BJ (cell line): ENCODE measurements at regions not wholly inside any gene's neighbourhood (a gene's known extent, or its start where the extent isn't known, plus 50 kb on each side); places are given as distances from the start of the nearest gene placed in this dataset.

Experiments
- CTCF ChIA-PET: fragments of 350-600 bp; formaldehyde crosslinking; extraction: SDS; loops from one replicate; lab custom pipeline; 2021; ENCODE audit warnings: antibody characterized with exemption, inconsistent platforms; lab: Yijun Ruan, JAX
- POLR2A ChIA-PET: fragments of 300-600 bp; sonication (Branson Sonifier 250); formaldehyde crosslinking; extraction: SDS; loops from one replicate; lab custom pipeline; 2021; ENCODE audit warnings: antibody characterized with exemption; lab: Charles Lee
- DNase-seq: peaks from one replicate; pipeline ENCODE4 v3.0.0-alpha.2; 2011; ENCODE audit warnings: low read depth
- H3K27me3 ChIP-seq: 2 replicates; pipeline ENCODE4 v1.6.0; 2011; ENCODE audit warnings: low read length; ENCODE audit not compliant: control insufficient read depth, insufficient read depth
- H3K36me3 ChIP-seq: 2 replicates; pipeline ENCODE4 v1.5.1; 2011; ENCODE audit warnings: low read length; ENCODE audit not compliant: control insufficient read depth, insufficient read depth
- H3K4me3 ChIP-seq: 2 replicates; pipeline ENCODE4 v1.5.1; 2011; ENCODE audit warnings: low read depth, mild to moderate bottlenecking, control low read depth, low read length
- TF ChIP-seq, protein P1 (sequence below): IDR thresholded peaks from 2 replicates; pipeline ENCODE4 v1.5.1; 2011; ENCODE audit warnings: low read depth, mild to moderate bottlenecking, control low read depth, inconsistent platforms, low read length, moderate library complexity; ENCODE audit not compliant: insufficient read depth

DNA sequence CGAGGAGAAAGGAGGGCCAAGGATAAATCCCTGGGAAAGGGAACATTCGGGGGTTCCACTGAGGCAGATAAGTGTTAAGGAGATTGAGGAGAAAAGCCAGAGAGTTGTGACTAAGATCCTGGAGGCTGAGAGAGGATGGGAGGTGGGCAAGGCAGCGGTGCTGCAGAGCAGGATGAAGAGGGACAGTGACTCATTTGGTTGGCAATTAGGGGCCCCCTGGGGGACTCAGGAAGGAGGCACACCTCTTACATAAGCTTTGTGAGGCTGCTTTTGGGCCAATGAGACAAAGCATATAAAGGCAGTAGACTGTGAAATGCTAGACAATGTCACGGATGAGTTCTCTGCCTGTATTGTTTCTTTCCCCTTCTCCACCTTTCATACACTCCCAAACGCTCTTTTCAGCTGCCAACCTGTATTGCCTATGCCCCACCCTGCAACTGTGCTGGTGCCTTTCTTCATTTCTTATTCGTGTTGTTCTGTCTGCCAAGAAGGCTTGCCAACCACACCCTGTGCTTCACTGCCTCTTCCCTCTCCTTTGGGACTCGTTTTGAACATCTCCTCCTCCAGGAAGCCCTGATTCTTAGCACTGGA, 246.8 kb upstream of the KIRREL3 start:
- POLR2A ChIA-PET = no interaction called here
- H3K36me3 ChIP-seq = no peaks in the 10 kb centered on the region
- TF ChIP-seq, protein P1, sequence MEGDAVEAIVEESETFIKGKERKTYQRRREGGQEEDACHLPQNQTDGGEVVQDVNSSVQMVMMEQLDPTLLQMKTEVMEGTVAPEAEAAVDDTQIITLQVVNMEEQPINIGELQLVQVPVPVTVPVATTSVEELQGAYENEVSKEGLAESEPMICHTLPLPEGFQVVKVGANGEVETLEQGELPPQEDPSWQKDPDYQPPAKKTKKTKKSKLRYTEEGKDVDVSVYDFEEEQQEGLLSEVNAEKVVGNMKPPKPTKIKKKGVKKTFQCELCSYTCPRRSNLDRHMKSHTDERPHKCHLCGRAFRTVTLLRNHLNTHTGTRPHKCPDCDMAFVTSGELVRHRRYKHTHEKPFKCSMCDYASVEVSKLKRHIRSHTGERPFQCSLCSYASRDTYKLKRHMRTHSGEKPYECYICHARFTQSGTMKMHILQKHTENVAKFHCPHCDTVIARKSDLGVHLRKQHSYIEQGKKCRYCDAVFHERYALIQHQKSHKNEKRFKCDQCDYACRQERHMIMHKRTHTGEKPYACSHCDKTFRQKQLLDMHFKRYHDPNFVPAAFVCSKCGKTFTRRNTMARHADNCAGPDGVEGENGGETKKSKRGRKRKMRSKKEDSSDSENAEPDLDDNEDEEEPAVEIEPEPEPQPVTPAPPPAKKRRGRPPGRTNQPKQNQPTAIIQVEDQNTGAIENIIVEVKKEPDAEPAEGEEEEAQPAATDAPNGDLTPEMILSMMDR = no peak
- peaks cover 2% of the 10 kb centered on the region; the same call in 1 of the 2 replicates for H3K27me3 ChIP-seq
- DNase-seq = no peak
- CTCF ChIA-PET = interaction anchor here (1.0 to 1.2 kb wide), 2 partner anchors 9 to 13 kb away, joined by 3 read pairs; no protein-coding TSS in a partner anchor
- no peak overlapping the region for H3K4me3 ChIP-seq

DNA sequence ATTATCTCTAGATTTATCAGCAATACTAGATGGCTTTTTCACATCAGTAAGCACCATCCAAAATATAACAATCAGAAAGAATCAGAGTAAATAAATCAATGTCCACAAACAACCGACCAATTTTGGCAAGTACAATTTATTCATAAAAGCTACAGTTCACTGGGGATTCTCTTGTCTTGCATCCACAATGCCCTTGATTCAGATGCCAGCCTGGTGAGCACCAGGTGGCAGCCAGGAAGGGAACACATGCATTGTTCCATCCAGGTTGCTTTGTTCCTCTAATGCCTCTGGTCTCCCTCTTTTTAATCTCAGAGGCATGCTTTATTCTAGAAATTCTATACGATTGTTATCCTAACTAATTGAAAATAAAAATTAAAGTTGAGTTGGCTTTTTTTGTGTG, 242.1 kb upstream of the KIRREL3 start:
- POLR2A ChIA-PET = no interaction called here
- TF ChIP-seq, protein P1 = no peak
- Histone ChIP-seq H3K4me3 (no peak overlapping the region), H3K27me3 (peaks cover 2% of the 10 kb centered on the region; the same call in 1 of the 2 replicates), H3K36me3 (no peaks in the 10 kb centered on the region)
- DNase-seq = no peak
- CTCF ChIA-PET = no interaction called here

DNA sequence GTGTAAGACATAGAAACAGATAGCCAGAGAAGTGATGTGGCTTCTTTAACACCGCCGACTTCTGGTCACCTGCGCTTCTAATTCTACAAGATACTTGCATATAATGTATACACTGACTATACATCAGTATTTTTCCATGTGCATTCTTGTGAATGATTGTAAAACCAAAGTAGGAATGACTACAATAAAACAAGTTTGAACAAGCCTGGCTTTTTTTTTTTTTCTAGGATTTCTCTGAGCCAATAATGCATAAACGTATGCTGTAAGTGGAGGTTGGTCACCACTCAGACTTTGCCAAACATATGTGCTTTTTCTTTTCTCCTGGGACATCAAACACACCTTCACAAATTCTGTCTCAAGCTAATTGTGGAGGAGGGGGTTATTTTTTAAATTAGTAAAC, 237.8 kb upstream of the KIRREL3 start:
- Histone ChIP-seq H3K4me3 (no peak overlapping the region), H3K27me3 (peaks cover 2% of the 10 kb centered on the region), H3K36me3 (no peaks in the 10 kb centered on the region)
- TF ChIP-seq, protein P1 = no peak
- DNase-seq = no peak
- ChIA-PET POLR2A (no interaction called here), CTCF (no interaction called here)

DNA sequence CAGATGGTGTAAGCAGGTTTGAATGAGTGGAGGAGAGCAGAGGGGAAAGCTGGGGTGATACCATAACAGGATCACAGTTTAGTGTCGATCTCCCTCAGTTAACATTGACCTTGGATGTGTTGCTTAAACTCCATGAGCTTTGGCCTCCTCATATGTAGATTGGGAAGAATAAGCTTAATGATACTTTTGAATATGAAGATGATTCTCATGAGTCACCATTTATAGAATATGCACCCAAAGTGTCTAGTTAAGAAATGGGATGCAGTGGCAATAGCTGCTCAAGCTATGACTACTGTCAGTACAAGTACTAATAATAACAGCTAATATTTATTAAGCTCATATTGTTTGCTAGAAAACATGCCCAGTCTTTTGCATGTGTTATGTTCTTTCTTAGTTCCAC, 236.2 kb upstream of the KIRREL3 start:
- H3K27me3 ChIP-seq = no peaks in the 10 kb centered on the region; the same call in none of the 2 replicates
- no peaks in the 10 kb centered on the region for H3K36me3 ChIP-seq
- TF ChIP-seq, protein P1 = no peak
- ChIA-PET POLR2A (interaction anchor here (0.7 kb wide), 1 partner anchor 46 kb away, joined by 4 read pairs; no protein-coding TSS in a partner anchor), CTCF (interaction anchor here (1.6 kb wide), 1 partner anchor 15 kb away, joined by 3 read pairs; no protein-coding TSS in a partner anchor)
- DNase-seq = no peak
- H3K4me3 ChIP-seq = no peak overlapping the region

DNA sequence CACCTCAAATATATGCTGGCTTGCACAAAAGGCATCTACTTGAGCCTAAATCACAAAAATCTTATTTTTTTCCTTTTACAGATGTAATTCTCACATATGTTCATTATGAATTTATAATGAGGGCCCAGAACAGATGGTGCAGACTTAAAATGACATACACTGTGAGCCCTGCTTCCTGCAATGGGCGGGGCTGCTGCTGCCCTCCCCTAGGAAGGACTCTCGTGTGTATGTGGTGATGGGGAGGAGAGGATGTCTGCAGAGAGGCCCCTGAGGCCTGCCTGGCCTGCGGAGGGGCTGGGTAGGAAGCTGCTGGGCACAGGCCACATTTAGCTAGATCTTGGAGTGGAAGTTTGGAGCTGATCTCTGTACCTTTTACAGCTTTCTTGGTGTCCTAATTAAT, 233.4 kb upstream of the KIRREL3 start:
- H3K4me3 ChIP-seq = no peak overlapping the region
- TF ChIP-seq, protein P1 = no peak
- no peaks in the 10 kb centered on the region for H3K36me3 ChIP-seq
- no peaks in the 10 kb centered on the region; the same call in 1 of the 2 replicates for H3K27me3 ChIP-seq
- CTCF ChIA-PET = no interaction called here
- no peak for DNase-seq
- POLR2A ChIA-PET = no interaction called here
